ENCODE measurements at regions not wholly inside any gene's neighbourhood (a gene's known extent, or its start where the extent isn't known, plus 50 kb on each side); places are given as distances from the start of the nearest gene placed in this dataset.

GRCh38 chr5:171630350-171631065 lies 155.1 kb upstream of the SMIM23 start:
- DNase-seq = no peak

GRCh38 chr5:171632616-171633015 lies 153.0 kb upstream of the SMIM23 start:
- DNase-seq = no peak

- DNase-seq = no peak
These were observed 151.7 kb upstream of the SMIM23 start for GRCh38 chr5:171633776-171634470.

- DNase-seq = no peak
These were observed 151.1 kb upstream of the SMIM23 start for GRCh38 chr5:171634511-171634910.

GRCh38 chr5:171635028-171635427 lies 150.6 kb upstream of the SMIM23 start:
- no peak for DNase-seq

- no peak for DNase-seq
These were observed 149.9 kb upstream of the SMIM23 start for GRCh38 chr5:171635561-171636245.

- DNase-seq = no peak
These were observed 147.8 kb upstream of the SMIM23 start for GRCh38 chr5:171637811-171638210.

- DNase-seq = peak; percentile 57
These were observed 146.4 kb upstream of the SMIM23 start for GRCh38 chr5:171639205-171639621.

- no peak for DNase-seq
These were observed 145.7 kb upstream of the SMIM23 start for GRCh38 chr5:171639966-171640365.

- no peak for DNase-seq
These were observed 145.1 kb upstream of the SMIM23 start for GRCh38 chr5:171640480-171640879.

- no peak for DNase-seq
These were observed 143.7 kb upstream of the SMIM23 start for GRCh38 chr5:171641891-171642290.

GRCh38 chr5:171642894-171643293 lies 142.7 kb upstream of the SMIM23 start:
- DNase-seq = no peak

GRCh38 chr5:171644536-171644935 lies 141.1 kb upstream of the SMIM23 start:
- DNase-seq = peak; percentile 53

- DNase-seq = peak; percentile 66
These were observed 139.2 kb upstream of the SMIM23 start for GRCh38 chr5:171646102-171647042.

GRCh38 chr5:171647043-171647903 lies 138.3 kb upstream of the SMIM23 start:
- no peak for DNase-seq

- no peak for DNase-seq
These were observed 137.7 kb upstream of the SMIM23 start for GRCh38 chr5:171647904-171648260.

- DNase-seq = no peak
These were observed 137.1 kb upstream of the SMIM23 start for GRCh38 chr5:171648279-171649074.

GRCh38 chr5:171649075-171649401 lies 136.6 kb upstream of the SMIM23 start:
- no peak for DNase-seq

GRCh38 chr5:171650597-171650996 lies 135.0 kb upstream of the SMIM23 start:
- no peak for DNase-seq

- no peak for DNase-seq
These were observed 134.5 kb upstream of the SMIM23 start for GRCh38 chr5:171651102-171651501.

- DNase-seq = no peak
These were observed 130.7 kb upstream of the SMIM23 start for GRCh38 chr5:171654881-171655280.
